NCI-H510A (cell line): ENCODE measurements at regions not wholly inside any gene's neighbourhood (a gene's known extent, or its start where the extent isn't known, plus 50 kb on each side); places are given as distances from the start of the nearest gene placed in this dataset.

Experiments
- DNase-seq: peaks from one replicate; lab custom pipeline; 2025; lab: John Stamatoyannopoulos, UW

DNA sequence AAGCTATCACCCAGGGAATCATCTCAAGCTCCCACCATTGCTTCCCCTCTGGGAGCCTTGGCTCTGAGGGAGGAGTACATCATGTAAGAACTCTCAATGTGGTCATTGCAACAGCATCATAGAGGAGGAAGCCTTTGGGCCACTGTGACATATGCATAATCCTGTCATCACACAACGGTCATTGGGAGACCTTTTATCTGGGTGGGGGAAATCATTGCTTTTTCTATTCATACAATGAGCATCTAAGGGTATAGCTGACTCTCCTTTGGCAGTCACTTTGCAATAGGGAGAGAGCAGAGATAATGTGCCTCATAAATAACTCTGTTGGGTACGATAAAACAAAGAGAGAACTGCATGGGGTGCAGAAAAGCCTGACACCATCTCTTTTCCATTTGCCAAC lies 155.2 kb upstream of the KCNIP4 start:
- DNase-seq = no peak

- DNase-seq = no peak
These were observed 151.3 kb upstream of the KCNIP4 start for GRCh38 chr4:22099896-22100295.

DNA sequence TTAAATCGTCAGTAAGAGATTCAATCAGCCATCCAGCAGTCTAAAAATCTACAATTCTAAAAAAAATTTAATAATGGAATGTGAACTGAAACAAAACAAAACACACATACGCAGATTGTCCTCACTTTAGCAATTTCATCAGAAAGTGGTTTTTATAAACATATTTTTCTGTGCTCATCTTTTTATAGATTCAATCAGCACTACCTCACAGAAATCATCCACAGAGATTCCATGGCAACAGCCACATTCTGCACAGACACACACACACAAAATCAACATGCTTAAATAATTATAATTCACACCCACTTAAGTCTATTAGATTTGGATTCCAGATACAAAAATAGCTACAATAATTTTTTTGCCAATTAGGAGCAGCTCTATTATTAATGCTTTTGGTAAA lies 149.0 kb upstream of the KCNIP4 start:
- no peak for DNase-seq

- DNase-seq = no peak
These were observed 145.6 kb upstream of the KCNIP4 start for GRCh38 chr4:22094217-22094616.

DNA sequence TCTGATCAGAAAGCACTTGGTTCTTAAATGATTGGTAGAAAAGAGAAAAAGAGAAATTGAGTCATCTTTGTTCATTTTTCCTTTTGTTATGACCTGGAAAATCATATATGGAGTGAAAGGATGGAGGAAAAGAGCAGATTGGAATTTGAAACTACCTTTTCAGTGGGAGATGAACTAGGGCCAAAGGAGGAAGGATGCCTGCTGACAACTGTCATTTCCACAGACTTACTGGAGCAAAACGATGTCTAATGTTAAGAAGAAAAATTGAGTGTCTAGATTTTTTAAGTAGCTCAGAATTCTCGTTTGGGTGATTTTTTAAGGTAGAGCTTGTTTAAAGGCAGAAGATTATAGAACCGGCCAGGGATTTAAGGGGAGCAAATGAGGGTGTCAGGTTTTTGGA lies 144.6 kb upstream of the KCNIP4 start:
- DNase-seq = no peak

DNA sequence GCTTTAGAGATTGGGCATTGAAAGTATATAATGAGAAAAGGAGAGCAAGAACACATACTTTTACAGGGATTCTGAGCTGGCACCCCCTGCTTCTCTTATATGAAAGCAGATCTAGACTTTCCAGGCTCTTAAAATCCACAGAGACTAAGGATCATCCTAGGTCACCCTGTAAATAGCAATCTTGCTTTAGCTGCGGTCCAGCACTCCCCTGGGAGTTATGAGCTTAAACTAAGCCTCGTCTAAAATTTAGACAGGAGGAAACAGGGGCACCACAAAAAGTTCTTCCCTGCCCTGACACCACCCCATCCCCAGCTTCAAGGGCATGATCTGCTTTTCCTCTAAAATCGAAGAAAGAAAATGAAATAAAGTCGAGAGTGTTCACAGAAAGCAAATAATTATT lies 143.3 kb upstream of the KCNIP4 start:
- DNase-seq = no peak

DNA sequence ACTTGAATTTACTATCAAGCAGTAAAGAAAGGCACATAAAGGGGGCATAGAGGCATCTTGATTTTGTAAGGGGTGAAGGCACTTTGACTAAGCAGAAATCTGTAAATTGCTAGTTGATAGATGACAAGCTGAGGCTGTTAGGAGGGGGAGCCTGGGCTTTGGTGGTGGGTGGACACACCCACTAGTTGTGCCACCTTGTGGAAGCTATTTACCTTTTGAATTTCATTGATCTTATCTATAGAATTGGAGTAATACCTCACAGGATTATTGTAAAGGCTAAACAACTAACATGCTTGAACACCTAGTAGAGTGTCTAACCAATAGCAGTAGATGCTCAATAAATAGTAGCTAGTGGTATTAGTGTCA lies 142.8 kb upstream of the KCNIP4 start:
- DNase-seq = no peak

DNA sequence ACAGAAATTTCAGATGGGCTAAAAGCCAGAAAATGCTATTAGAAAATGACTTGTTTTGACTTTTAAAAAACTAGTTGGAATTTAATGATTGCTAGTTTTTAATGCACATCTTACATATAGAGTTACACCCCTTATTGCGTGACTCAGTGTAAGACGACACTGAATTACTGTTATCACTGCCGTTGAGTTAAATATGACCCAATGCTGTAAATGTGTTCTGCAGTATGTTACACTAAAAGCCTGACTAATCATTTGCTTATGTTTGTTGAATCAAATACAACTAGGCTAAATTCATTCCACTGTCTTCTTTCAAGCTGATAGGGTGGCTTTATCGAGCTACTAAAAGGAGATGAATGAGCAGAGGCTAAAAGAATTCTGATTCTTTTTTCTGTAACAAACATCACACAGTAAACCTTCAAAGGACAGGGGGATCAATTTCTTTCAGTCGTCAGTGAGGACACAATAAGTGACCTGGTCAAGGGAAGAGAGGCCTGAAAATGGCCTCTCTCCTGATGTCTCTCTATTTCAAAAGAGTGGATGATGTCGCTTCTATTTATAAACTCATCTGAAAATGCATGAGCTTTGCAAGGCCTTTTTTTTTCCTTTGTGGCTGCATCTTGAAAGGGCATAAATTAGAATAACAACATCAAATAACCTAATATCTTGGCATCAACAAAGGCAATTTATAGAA lies 142.2 kb upstream of the KCNIP4 start:
- no peak for DNase-seq

DNA sequence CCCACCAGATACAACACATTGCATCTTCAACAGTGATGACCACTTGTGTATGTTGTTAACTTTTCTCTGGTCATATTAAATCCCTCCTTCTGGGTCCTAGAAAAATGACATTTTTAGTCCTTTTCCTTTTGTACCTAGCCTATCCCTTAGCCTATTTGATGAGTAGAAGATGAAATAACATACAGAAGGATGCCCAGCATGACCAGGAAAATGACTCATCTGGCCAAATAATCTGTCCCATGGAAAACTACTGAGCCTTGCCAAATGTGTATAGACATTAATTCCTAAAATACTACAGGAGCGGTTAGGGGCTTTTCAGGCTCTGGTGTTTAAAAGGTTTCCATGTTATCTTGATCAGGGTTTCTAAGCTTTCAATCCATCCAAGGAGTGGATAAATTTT lies 129.0 kb upstream of the KCNIP4 start:
- no peak for DNase-seq

GRCh38 chr4:22072726-22073125 lies 124.2 kb upstream of the KCNIP4 start:
- DNase-seq = no peak

DNA sequence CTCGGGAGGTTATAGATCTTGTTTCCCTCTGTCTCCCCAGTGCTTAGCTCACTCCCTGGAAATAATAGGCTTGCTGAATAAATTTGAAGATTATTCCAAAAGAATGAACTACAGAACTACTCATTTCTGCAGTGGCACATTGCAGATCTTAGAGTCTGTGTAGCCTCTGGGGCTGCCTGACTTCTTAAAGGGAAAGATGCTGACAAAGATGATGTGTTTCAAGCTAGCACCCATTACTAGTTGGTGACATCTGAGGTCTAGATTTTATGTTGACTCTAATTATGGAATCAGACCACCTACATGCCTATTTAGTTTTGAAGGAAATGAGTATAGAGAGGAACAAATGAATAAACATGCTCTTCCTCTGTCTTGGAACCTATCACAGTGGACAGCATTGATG lies 123.7 kb upstream of the KCNIP4 start:
- no peak for DNase-seq

GRCh38 chr4:22071749-22072148 lies 123.2 kb upstream of the KCNIP4 start:
- DNase-seq = no peak

GRCh38 chr4:22070256-22070655 lies 121.7 kb upstream of the KCNIP4 start:
- no peak for DNase-seq

- DNase-seq = no peak
These were observed 115.0 kb upstream of the KCNIP4 start for GRCh38 chr4:22063613-22064012.

- no peak for DNase-seq
These were observed 114.1 kb upstream of the KCNIP4 start for GRCh38 chr4:22062676-22063075.

DNA sequence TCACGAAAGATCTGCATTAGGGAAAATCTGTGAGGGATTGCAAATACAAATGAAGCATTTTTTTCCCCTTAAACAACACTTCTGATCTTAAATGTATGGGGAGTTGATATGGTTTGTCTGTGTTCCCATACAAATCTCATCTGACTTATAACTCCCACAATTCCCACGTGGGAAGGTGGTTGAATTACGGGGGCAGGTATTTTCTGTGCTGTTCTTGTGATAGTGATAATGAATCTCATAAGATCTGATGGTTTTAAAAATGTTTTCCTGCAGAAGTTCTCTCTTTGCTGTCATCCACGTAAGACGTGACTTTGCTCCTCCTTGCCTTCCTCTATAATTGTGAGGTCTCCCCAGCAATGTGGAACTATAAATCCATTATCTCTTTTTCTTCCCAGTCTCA lies 107.4 kb upstream of the KCNIP4 start:
- no peak for DNase-seq

GRCh38 chr4:22052076-22052475 lies 103.5 kb upstream of the KCNIP4 start:
- no peak for DNase-seq

GRCh38 chr4:22048323-22048722 lies 99.8 kb upstream of the KCNIP4 start:
- DNase-seq = no peak

DNA sequence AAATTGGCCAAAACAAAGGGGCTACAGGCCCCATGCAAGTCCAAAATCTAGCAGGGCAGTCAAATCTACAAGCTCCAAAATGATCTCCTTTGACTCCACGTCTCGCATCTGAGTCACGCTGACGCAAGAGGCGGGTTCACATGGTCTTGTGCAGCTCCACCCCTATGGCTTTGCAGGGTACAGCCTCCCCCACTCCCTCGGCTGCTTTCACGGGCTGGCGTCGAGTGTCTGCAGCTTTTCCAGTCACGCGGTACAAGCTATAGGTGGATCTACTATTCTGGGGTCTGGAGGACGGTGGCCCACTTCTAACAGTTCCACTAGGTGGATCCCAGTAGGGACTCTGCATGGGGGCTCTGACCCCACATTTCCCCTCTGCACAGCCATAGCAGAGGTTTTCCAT lies 99.2 kb upstream of the KCNIP4 start:
- DNase-seq = no peak

DNA sequence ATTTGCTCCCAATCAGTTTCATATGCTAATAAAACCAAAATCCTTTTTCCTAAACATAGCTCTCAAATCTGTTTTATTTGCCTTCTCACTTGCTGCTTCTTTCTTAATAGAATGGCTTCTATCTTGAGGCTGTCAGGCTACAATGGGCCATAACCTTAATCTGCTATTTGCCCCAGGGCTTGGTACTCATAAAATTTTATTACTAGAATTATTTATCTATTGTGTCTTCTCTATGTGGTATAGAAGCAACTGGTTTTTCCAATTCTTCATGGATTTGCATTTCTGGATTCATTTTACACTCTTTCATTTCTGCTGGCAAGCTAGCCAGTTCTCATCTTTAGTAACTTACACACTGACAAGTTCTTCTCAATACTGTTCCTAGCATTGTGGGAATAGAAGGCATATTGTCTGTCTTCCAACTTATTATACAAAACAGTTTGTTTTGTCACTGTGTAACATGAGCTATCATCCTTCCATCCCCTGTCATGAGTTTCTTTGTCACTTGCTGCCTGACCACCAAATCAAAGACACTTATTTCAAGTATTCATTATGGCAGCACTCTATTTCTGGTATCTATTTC lies 96.6 kb upstream of the KCNIP4 start:
- DNase-seq = no peak

DNA sequence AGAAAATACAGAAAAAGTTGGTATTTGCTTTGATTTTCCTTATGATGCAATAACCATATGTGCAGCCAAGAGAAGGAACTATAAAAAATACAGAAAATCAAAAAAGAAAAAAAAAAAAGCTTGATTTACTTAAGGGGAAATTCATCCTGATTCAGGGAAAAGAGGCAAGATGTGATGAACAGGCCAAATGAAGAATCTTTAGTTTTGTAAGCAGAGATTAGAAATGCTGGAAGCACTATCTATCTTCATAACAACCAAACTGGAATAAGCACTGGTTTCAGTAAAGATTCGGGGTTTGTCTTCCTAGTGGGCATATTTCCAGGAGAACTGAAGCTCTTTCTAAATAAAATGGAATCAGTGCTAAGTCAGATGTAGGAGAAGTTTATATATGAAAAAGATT lies 82.9 kb upstream of the KCNIP4 start:
- DNase-seq = no peak

DNA sequence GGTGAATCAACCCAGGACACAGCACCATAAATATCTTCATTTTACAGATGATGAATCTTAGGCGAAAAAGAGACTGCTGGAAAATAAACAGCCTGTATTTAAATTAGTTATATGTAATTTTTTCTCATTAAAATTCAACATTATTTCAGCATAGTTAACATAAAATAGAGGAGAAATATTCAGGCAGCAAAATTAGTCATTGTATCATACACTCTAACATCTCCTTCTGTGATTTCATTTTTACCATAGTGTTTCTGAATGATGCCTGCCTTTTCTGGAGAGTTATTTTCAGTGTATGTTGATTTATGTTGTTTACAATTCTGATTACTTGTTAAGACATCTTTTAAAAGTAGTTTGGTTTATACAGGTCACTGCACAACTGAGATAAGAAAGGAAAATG lies 82.3 kb upstream of the KCNIP4 start:
- DNase-seq = no peak

DNA sequence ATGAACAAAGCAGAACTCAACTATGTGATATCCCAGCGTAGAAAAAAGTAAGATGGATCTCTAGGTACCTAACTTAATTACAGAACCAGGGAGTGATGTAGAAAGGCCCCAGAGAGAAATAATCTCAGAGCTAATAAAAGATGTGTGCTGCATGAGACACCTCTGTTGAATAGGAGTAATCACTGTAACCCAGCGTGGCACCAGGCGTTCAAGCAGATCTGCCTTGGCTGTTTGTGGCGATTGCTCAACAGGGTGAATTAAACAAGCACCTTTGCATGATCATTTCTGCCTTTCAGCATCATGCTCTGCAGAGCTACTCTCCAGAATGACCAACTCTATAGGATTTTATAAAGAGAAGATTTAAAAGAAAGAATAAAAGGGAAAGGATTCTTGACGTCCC lies 81.7 kb upstream of the KCNIP4 start:
- DNase-seq = peak; percentile 1

DNA sequence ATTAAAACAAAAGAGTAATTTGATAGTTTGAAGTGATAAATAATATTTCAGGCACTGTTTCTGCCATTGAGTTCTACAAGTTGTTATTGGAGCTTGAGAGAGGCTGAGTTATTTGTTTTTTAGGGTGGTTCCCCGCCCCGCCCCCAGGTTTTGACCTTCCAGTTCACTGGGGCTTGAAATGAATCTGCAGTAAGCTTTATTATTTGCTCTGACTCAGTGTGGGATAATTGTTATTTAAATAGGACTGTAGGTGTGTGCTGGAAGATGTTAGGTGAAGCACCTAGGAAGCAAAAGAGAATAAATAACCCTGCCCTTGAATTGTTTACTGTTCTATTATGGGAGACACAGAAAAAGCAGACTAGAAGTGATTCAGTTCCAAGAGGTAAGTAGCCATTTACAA lies 81.2 kb upstream of the KCNIP4 start:
- no peak for DNase-seq
